Mucosa of descending colon (tissue), 3 donors: ENCODE measurements at regions not wholly inside any gene's neighbourhood (a gene's known extent, or its start where the extent isn't known, plus 50 kb on each side); places are given as distances from the start of the nearest gene placed in this dataset.
"Not testable (repeated sequence)": the region's sequence is repeated elsewhere in the genome, so short reads cannot be mapped to it uniquely, and the experiment has no call there.

ENCODE experiments used
- ATAC-seq: fragments of 200-7000 bp; cut with Tn5 transposase; one replicate; pipeline ENCODE4 v1.9.1; 2020; ENCODE audit warnings: mild to moderate bottlenecking, moderate library complexity
- DNase-seq, 3 donors: peaks; one replicate each; pipeline ENCODE4 v3.0.0-alpha.2; 2020
- H3K36me3 ChIP-seq: fragments of 200-600 bp; one replicate; pipeline ENCODE4 v1.8.0; 2021; ENCODE audit warnings: low read depth, mild to moderate bottlenecking
- H3K4me1 ChIP-seq: fragments of 200-600 bp; one replicate; pipeline ENCODE4 v1.8.0; 2021; ENCODE audit warnings: low read depth, mild to moderate bottlenecking
- H3K4me3 ChIP-seq: fragments of 200-600 bp; one replicate; pipeline ENCODE4 v1.8.0; 2021; ENCODE audit warnings: mild to moderate bottlenecking
- H3K9me3 ChIP-seq: fragments of 200-600 bp; one replicate; pipeline ENCODE4 v1.8.0; 2021; ENCODE audit warnings: mild to moderate bottlenecking
- CTCF ChIP-seq: fragments of 200-600 bp; IDR thresholded peaks from one replicate; pipeline ENCODE4 v1.8.0; 2022; ENCODE audit warnings: antibody characterized with exemption, mild to moderate bottlenecking
- intact Hi-C, 2 donors: fragments of 100-400 bp; cut with DNase I in 1 of 2; cut with micrococcal nuclease in 1 of 2; formaldehyde crosslinking; loops; one replicate each; pipeline versions ENCODE4 v1.11.0 to v1.11.1; 2022; cut with DNase I, micrococcal nuclease
- donor health status: DM: no; HTN: no; CAD: no; lungs with moderate emphysema.
- donor health status: DM: no; HTN: no; CAD: no.
- donor health status: DM: no; HTN: yes; CAD: no.

- TF ChIP-seq CTCF = no peak
- Histone ChIP-seq H3K36me3 (no peaks in the 10 kb centered on the region), H3K4me3 (no peak overlapping the region), H3K9me3 (no peaks in the 10 kb centered on the region), H3K4me1 (no peaks in the 10 kb centered on the region)
- ATAC-seq (no peak), DNase-seq (no peak)
- intact Hi-C loops = no loop called here
Measured at GRCh38 chrX:125544031-125544660, 224.5 kb downstream of the TEX13C start.

GRCh38 chrX:125544856-125545255 lies 225.2 kb downstream of the TEX13C start:
- H3K36me3 ChIP-seq = no peaks in the 10 kb centered on the region
- no peak for TF ChIP-seq CTCF
- ATAC-seq (no peak), DNase-seq (no peak)
- intact Hi-C loops = no loop called here
- no peaks in the 10 kb centered on the region for H3K9me3 ChIP-seq
- H3K4me1 ChIP-seq = no peaks in the 10 kb centered on the region
- no peak overlapping the region for H3K4me3 ChIP-seq

- TF ChIP-seq CTCF = no peak
- ATAC-seq (no peak), DNase-seq (no peak)
- H3K4me3 ChIP-seq = no peak overlapping the region
- peaks cover 1% of the 10 kb centered on the region for H3K9me3 ChIP-seq
- no peaks in the 10 kb centered on the region for H3K4me1 ChIP-seq
- no peaks in the 10 kb centered on the region for H3K36me3 ChIP-seq
- intact Hi-C loops = no loop called here
Measured at GRCh38 chrX:125577479-125577878, 257.8 kb downstream of the TEX13C start.

- Histone ChIP-seq H3K4me3 (no peak overlapping the region), H3K4me1 (no peaks in the 10 kb centered on the region), H3K9me3 (no peaks in the 10 kb centered on the region), H3K36me3 (no peaks in the 10 kb centered on the region)
- no peak for DNase-seq
- ATAC-seq = no peak
- intact Hi-C loops = no loop called here
- no peak for TF ChIP-seq CTCF
Measured at GRCh38 chrX:125604448-125604847, 284.8 kb downstream of the TEX13C start.

GRCh38 chrX:125605145-125605544 lies 285.5 kb downstream of the TEX13C start:
- Histone ChIP-seq H3K36me3 (no peaks in the 10 kb centered on the region), H3K4me3 (no peak overlapping the region), H3K4me1 (no peaks in the 10 kb centered on the region), H3K9me3 (no peaks in the 10 kb centered on the region)
- ATAC-seq (no peak), DNase-seq (no peak)
- no peak for TF ChIP-seq CTCF
- intact Hi-C loops = no loop called here

- not testable (repeated sequence) for H3K9me3 ChIP-seq
Measured at GRCh38 chrX:125614591-125615343, 295.1 kb downstream of the TEX13C start.

More at GRCh38 chrX:125614591-125615343, 295.1 kb downstream of the TEX13C start:
- H3K4me3 ChIP-seq, H3K4me1 ChIP-seq, H3K36me3 ChIP-seq, DNase-seq, intact Hi-C loops, ATAC-seq: not testable (repeated sequence)
